Left ventricle myocardium inferior (tissue), 1 donor: ENCODE measurements at regions not wholly inside any gene's neighbourhood (a gene's known extent, or its start where the extent isn't known, plus 50 kb on each side); places are given as distances from the start of the nearest gene placed in this dataset.
A peak's percentile ranks its signal among the peaks of the same experiment; 100 is the strongest.

Source experiments
- DNase-seq: peaks from one replicate; pipeline ENCODE4 v3.0.0-alpha.2; 2020
- H3K27ac ChIP-seq: fragments of 200-600 bp; replicated peaks from 2 replicates; pipeline ENCODE4 v1.8.0; 2021
- H3K27me3 ChIP-seq: fragments of 200-600 bp; 2 replicates; pipeline ENCODE4 v1.8.0; 2021; ENCODE audit warnings: low read depth
- H3K36me3 ChIP-seq: fragments of 200-600 bp; 2 replicates; pipeline ENCODE4 v1.8.0; 2021
- H3K4me1 ChIP-seq: fragments of 200-600 bp; 2 replicates; pipeline ENCODE4 v1.8.0; 2021
- H3K4me3 ChIP-seq: fragments of 200-600 bp; 2 replicates; pipeline ENCODE4 v1.8.0; 2021; ENCODE audit warnings: mild to moderate bottlenecking, moderate library complexity
- H3K9me3 ChIP-seq: fragments of 200-600 bp; replicated peaks from 2 replicates; pipeline ENCODE4 v1.8.0; 2021
- CTCF ChIP-seq: fragments of 200-600 bp; IDR thresholded peaks from 2 replicates; pipeline ENCODE4 v1.8.0; 2021; ENCODE audit warnings: antibody characterized with exemption, mild to moderate bottlenecking, borderline replicate concordance
- intact Hi-C: fragments of 100-400 bp; cut with micrococcal nuclease; formaldehyde crosslinking; loops from one replicate; pipeline ENCODE4 v1.11.0; 2022
- donor health status: DM: no; HTN: yes; CAD: no; lungs with severe emphysema.

GRCh38 chrX:39725928-39726619 lies 371.7 kb downstream of the BCOR start:
- Histone ChIP-seq H3K27me3 (no peaks in the 10 kb centered on the region), H3K27ac (no peak overlapping the region), H3K9me3 (no peaks in the 10 kb centered on the region), H3K36me3 (no peaks in the 10 kb centered on the region), H3K4me3 (no peak overlapping the region), H3K4me1 (peaks cover 17% of the 10 kb centered on the region)
- TF ChIP-seq CTCF: no peak
- intact Hi-C loops: no loop called here
- no peak for DNase-seq

- peak overlapping the region; percentile 15 for H3K27ac ChIP-seq
Measured at GRCh38 chrX:39726771-39727170, 371.0 kb downstream of the BCOR start.

GRCh38 chrX:39728025-39728424 lies 369.7 kb downstream of the BCOR start:
- peaks cover 10% of the 10 kb centered on the region for H3K4me1 ChIP-seq
- H3K27me3 ChIP-seq: no peaks in the 10 kb centered on the region
- intact Hi-C loops: no loop called here
- H3K36me3 ChIP-seq: no peaks in the 10 kb centered on the region
- no peak for DNase-seq
- H3K4me3 ChIP-seq: no peak overlapping the region
- no peaks in the 10 kb centered on the region for H3K9me3 ChIP-seq
- TF ChIP-seq CTCF: no peak
- H3K27ac ChIP-seq: peak overlapping the region; percentile 15

More at GRCh38 chrX:39726771-39727170, 371.0 kb downstream of the BCOR start:
- Histone ChIP-seq H3K27me3 (no peaks in the 10 kb centered on the region), H3K4me1 (peaks cover 15% of the 10 kb centered on the region), H3K36me3 (no peaks in the 10 kb centered on the region), H3K4me3 (no peak overlapping the region), H3K9me3 (no peaks in the 10 kb centered on the region)
- peak; percentile 42 for DNase-seq
- intact Hi-C loops: no loop called here
- TF ChIP-seq CTCF: no peak

GRCh38 chrX:39728852-39729598 lies 368.7 kb downstream of the BCOR start:
- H3K4me3 ChIP-seq: no peak overlapping the region
- peaks cover 10% of the 10 kb centered on the region for H3K4me1 ChIP-seq
- H3K27me3 ChIP-seq: no peaks in the 10 kb centered on the region
- H3K36me3 ChIP-seq: no peaks in the 10 kb centered on the region
- H3K9me3 ChIP-seq: no peaks in the 10 kb centered on the region
- DNase-seq: no peak
- intact Hi-C loops: no loop called here
- H3K27ac ChIP-seq: no peak overlapping the region
- TF ChIP-seq CTCF: no peak

GRCh38 chrX:39729981-39730661 lies 367.6 kb downstream of the BCOR start:
- no peak for TF ChIP-seq CTCF
- Histone ChIP-seq H3K4me3 (no peak overlapping the region), H3K4me1 (peaks cover 13% of the 10 kb centered on the region), H3K27ac (no peak overlapping the region), H3K36me3 (no peaks in the 10 kb centered on the region), H3K27me3 (no peaks in the 10 kb centered on the region), H3K9me3 (no peaks in the 10 kb centered on the region)
- DNase-seq: no peak
- intact Hi-C loops: loop anchor here (10.0 kb wide), 1 partner anchor 85 kb away; no protein-coding TSS in a partner anchor
